HepG2 (cell line): ENCODE measurements at regions not wholly inside any gene's neighbourhood (a gene's known extent, or its start where the extent isn't known, plus 50 kb on each side); places are given as distances from the start of the nearest gene placed in this dataset.

Experiments used
- ATAC-seq: fragments of 200-7000 bp; cut with Tn5 transposase; 3 replicates; pipeline ENCODE4 v1.9.1; 2020; ENCODE audit warnings: mild to moderate bottlenecking, moderate library complexity
- BruUV-seq: library from RNA; stranded (reverse); fragments of 400-500 nt; replicated peaks from 2 replicates; lab custom pipeline; 2021; lab: Mats Ljungman, UMichigan
- CTCF ChIA-PET: fragments of 300-600 bp; formaldehyde crosslinking; extraction: SDS; loops from one replicate; lab custom pipeline; 2021; ENCODE audit warnings: low total read pairs, inconsistent platforms, low intra/inter-chr PET ratio; lab: Yijun Ruan, JAX
- POLR2A ChIA-PET: fragments of 350-600 bp; sonication (Branson Sonifier 250); formaldehyde crosslinking; loops from one replicate; lab custom pipeline; 2020; ENCODE audit warnings: antibody characterized with exemption, inconsistent platforms; lab: Yijun Ruan, JAX
- DNase-seq: peaks from one replicate; pipeline ENCODE4 v3.0.0-alpha.2; 2015; ENCODE audit warnings: low spot score
- FAIRE-seq: peaks from 3 replicates; lab custom pipeline; 2011; peaks lifted over from hg19 to GRCh38; lab: Jason Lieb, UNC
- H2AFZ ChIP-seq: one replicate; pipeline ENCODE4 v1.6.1; 2011; ENCODE audit warnings: low read length, inconsistent platforms
- H3K27ac ChIP-seq: fragments of 300-600 bp; 3 replicates; pipeline ENCODE4 v1.8.0; 2011; ENCODE audit warnings: mixed run types, mild to moderate bottlenecking, mixed read lengths, low read length, inconsistent platforms; ENCODE audit not compliant: insufficient read depth; ENCODE audit errors: extremely low read length
- H3K27me3 ChIP-seq, 2 experiments: fragments of 200-600 bp in 1 of 2; 2 replicates in 1 of 2; 3 replicates in 1 of 2; pipeline versions ENCODE4 v1.6.0 to v1.8.0; 2011; ENCODE audit warnings: low read length in 2 of 2, mild to moderate bottlenecking in 2 of 2, moderate library complexity in 2 of 2, inconsistent platforms in 1 of 2; ENCODE audit not compliant: insufficient read depth in 2 of 2, control insufficient read depth in 1 of 2
- H3K36me3 ChIP-seq, 2 experiments: fragments of 200-600 bp in 1 of 2; replicated peaks in 1 of 2; 2 replicates in 1 of 2; 3 replicates in 1 of 2; pipeline versions ENCODE4 v1.5.1 to v1.8.0; 2011; ENCODE audit warnings: low read length in 2 of 2, inconsistent platforms in 1 of 2; ENCODE audit not compliant: insufficient read depth in 2 of 2, control insufficient read depth in 1 of 2
- H3K4me1 ChIP-seq: 2 replicates; pipeline ENCODE4 v1.5.1; 2012; ENCODE audit warnings: low read length, inconsistent platforms; ENCODE audit not compliant: insufficient read depth
- H3K4me2 ChIP-seq: 2 replicates; pipeline ENCODE4 v1.6.0; 2011; ENCODE audit warnings: low read depth, low read length, inconsistent platforms
- H3K4me3 ChIP-seq, 3 experiments: fragments of 200-600 bp in 1 of 3; sonication (generic), shearing (Covaris generic) in 1 of 3; replicated peaks in 1 of 3; 2 replicates each; pipeline ENCODE4 v1.5.1; 2011 to 2016; ENCODE audit warnings: low read length in 3 of 3, inconsistent platforms in 2 of 3, low read depth in 2 of 3, mild to moderate bottlenecking in 2 of 3, control low read depth in 1 of 3, mixed read lengths in 1 of 3; ENCODE audit not compliant: insufficient read depth in 1 of 3
- H3K79me2 ChIP-seq: one replicate; pipeline ENCODE4 v1.6.1; 2011; ENCODE audit warnings: low read length, inconsistent platforms; ENCODE audit not compliant: insufficient read depth
- H3K9ac ChIP-seq: 2 replicates; pipeline ENCODE4 v1.6.0; 2011; ENCODE audit warnings: mild to moderate bottlenecking, low read depth, low read length, inconsistent platforms; ENCODE audit not compliant: insufficient read depth
- H3K9me3 ChIP-seq: 2 replicates; pipeline ENCODE4 v1.5.1; 2012; ENCODE audit warnings: mild to moderate bottlenecking, low read length
- H4K20me1 ChIP-seq: 2 replicates; pipeline ENCODE4 v1.6.0; 2011; ENCODE audit warnings: inconsistent platforms, mild to moderate bottlenecking, low read length, moderate library complexity; ENCODE audit not compliant: insufficient read depth
- ATF7 ChIP-seq, 2 experiments: fragments of 450-650 bp in 1 of 2; sonication (generic) in 1 of 2; formaldehyde crosslinking in 1 of 2; IDR thresholded peaks; 2 replicates each; pipeline versions ENCODE4 v1.4.0 to v1.6.1; 2016 to 2020; ENCODE audit warnings: antibody characterized with exemption in 1 of 2, mild to moderate bottlenecking in 1 of 2, missing genetic modification reagents in 1 of 2
- HDAC1 ChIP-seq: sonication (generic); formaldehyde crosslinking; IDR thresholded peaks from 2 replicates; pipeline ENCODE4 v1.5.1; 2020; ENCODE audit warnings: mild to moderate bottlenecking, missing genetic modification reagents
- MED1 ChIP-seq: sonication (generic); formaldehyde crosslinking; IDR thresholded peaks from 2 replicates; pipeline ENCODE4 v1.4.0; 2020; ENCODE audit warnings: missing genetic modification reagents
- MYPOP ChIP-seq: sonication (generic); formaldehyde crosslinking; IDR thresholded peaks from 2 replicates; pipeline ENCODE4 v1.8.1; 2023; ENCODE audit warnings: mild to moderate bottlenecking, moderate library complexity, missing genetic modification reagents
- PHF20 ChIP-seq: sonication (generic); formaldehyde crosslinking; IDR thresholded peaks from 2 replicates; pipeline ENCODE4 v1.5.0; 2020; ENCODE audit warnings: mild to moderate bottlenecking, missing genetic modification reagents
- RELA ChIP-seq: sonication (generic); formaldehyde crosslinking; IDR thresholded peaks from 2 replicates; pipeline ENCODE4 v1.4.0; 2020; ENCODE audit warnings: missing genetic modification reagents
- RORA ChIP-seq: sonication (generic); formaldehyde crosslinking; IDR thresholded peaks from 2 replicates; pipeline ENCODE4 v1.5.0; 2020; ENCODE audit warnings: mild to moderate bottlenecking, missing genetic modification reagents, moderate library complexity
- ZKSCAN8 ChIP-seq: IDR thresholded peaks from 2 replicates; pipeline ENCODE4 v1.6.1; 2016; ENCODE audit warnings: borderline replicate concordance, missing genetic modification reagents, missing compliant biosample characterization
- ZNF143 ChIP-seq: sonication (generic); formaldehyde crosslinking; IDR thresholded peaks from 2 replicates; pipeline ENCODE4 v1.4.0; 2020; ENCODE audit warnings: missing genetic modification reagents
- ZNF20 ChIP-seq: sonication (generic); formaldehyde crosslinking; IDR thresholded peaks from 2 replicates; pipeline ENCODE4 v1.4.0; 2020; ENCODE audit warnings: mild to moderate bottlenecking, moderate library complexity, missing genetic modification reagents
- ZNF274 ChIP-seq: sonication (generic); formaldehyde crosslinking; IDR thresholded peaks from 2 replicates; pipeline ENCODE4 v1.5.1; 2020; ENCODE audit warnings: mild to moderate bottlenecking, missing genetic modification reagents
- ZNF547 ChIP-seq: sonication (generic); formaldehyde crosslinking; IDR thresholded peaks from 2 replicates; pipeline ENCODE4 v1.5.1; 2020; ENCODE audit warnings: mild to moderate bottlenecking, missing genetic modification reagents
- ZSCAN12 ChIP-seq: sonication (generic); formaldehyde crosslinking; IDR thresholded peaks from 2 replicates; pipeline ENCODE4 v1.9.0; 2021; ENCODE audit warnings: mild to moderate bottlenecking, missing genetic modification reagents
- WGBS: methylation state at CpG from one replicate; pipeline ENCODE4 v1.1.6; 2017; ENCODE audit warnings: low lambda C conversion rate; 5-methylcytosine and 5-hydroxymethylcytosine counted together
- in situ Hi-C: cut with HindIII; loops from 2 replicates; pipeline ENCODE4 v1.10.0; 2017; ENCODE audit warnings: low pct_unique_long_range_greater_than_20kb; ENCODE audit not compliant: extremely low pct_ligation_motif_present
- intact Hi-C: fragments of 100-400 bp; cut with micrococcal nuclease; formaldehyde crosslinking; loops from one replicate; pipeline ENCODE4 v1.10.0; 2022; ENCODE audit not compliant: unreplicated experiment
- TF ChIP-seq, protein P1 (sequence below): sonication (generic); formaldehyde crosslinking; IDR thresholded peaks from 2 replicates; pipeline ENCODE4 v1.4.0; 2020; ENCODE audit warnings: missing genetic modification reagents

DNA sequence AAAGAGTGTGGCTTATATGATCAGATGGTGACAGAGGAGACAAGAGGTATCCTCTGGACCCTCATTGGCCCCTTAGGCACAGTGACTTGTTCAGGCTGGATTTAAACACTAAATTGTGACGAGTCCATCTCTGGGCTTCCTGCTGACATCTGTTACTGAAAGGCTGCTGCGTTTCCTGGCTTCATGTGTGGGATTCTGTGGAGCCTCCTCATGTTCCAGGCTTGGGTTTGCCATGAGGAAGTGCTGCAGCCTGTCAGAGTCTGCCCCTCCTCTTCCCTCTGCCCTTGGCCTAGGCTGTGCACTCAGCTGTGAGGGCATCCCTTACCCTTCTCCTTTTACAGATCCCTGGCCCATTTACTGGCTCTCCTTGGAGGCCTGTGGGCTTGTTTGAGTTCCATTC is 159.1 kb upstream of the TTC29 start:
- H3K9me3 ChIP-seq: no peaks in the 10 kb centered on the region
- H4K20me1 ChIP-seq: no peaks in the 10 kb centered on the region
- BruUV-seq: no TSS peak
- ChIA-PET POLR2A (no interaction called here), CTCF (no interaction called here)
- H3K4me2 ChIP-seq: no peak overlapping the region
- in situ Hi-C loops (no loop called here), intact Hi-C loops (no loop called here)
- TF ChIP-seq ZNF20 (CRISPR knock-in tag): no peak
- no peak for TF ChIP-seq ZNF143 (CRISPR knock-in tag)
- no peak for TF ChIP-seq RELA (CRISPR knock-in tag)
- TF ChIP-seq ZSCAN12: no peak
- no peak for TF ChIP-seq RORA (CRISPR knock-in tag)
- TF ChIP-seq ATF7 (IDR thresholded peaks at IDR 0.05): no peak
- TF ChIP-seq ATF7 (CRISPR knock-in tag; IDR thresholded peaks at IDR 0.05): no peak
- TF ChIP-seq HDAC1 (CRISPR knock-in tag): no peak
- no peak for TF ChIP-seq ZNF274 (CRISPR knock-in tag)
- TF ChIP-seq ZKSCAN8 (CRISPR knock-in tag): no peak
- TF ChIP-seq, protein P1, sequence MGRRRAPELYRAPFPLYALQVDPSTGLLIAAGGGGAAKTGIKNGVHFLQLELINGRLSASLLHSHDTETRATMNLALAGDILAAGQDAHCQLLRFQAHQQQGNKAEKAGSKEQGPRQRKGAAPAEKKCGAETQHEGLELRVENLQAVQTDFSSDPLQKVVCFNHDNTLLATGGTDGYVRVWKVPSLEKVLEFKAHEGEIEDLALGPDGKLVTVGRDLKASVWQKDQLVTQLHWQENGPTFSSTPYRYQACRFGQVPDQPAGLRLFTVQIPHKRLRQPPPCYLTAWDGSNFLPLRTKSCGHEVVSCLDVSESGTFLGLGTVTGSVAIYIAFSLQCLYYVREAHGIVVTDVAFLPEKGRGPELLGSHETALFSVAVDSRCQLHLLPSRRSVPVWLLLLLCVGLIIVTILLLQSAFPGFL (CRISPR knock-in tag): no peak
- no peak for TF ChIP-seq ZNF547
- TF ChIP-seq MED1 (CRISPR knock-in tag): no peak
- TF ChIP-seq PHF20 (CRISPR knock-in tag): no peak
- no peak for TF ChIP-seq MYPOP (CRISPR knock-in tag)
- ATAC-seq: no peak
- no peak for DNase-seq
- no peak overlapping the region for H3K27ac ChIP-seq
- FAIRE-seq: no peak
- H3K36me3 ChIP-seq: no peaks in the 10 kb centered on the region
- no peaks in the 10 kb centered on the region for H3K27me3 ChIP-seq
- no peaks in the 10 kb centered on the region for H3K4me1 ChIP-seq
- H3K9ac ChIP-seq: no peak overlapping the region
- no peaks in the 10 kb centered on the region for H3K79me2 ChIP-seq
- H2AFZ ChIP-seq: no peak overlapping the region
- WGBS: 0% methylated on average over 1 of the region's 2 CpGs
- H3K4me3 ChIP-seq: no peak overlapping the region
